ENCODE measurements at regions not wholly inside any gene's neighbourhood (a gene's known extent, or its start where the extent isn't known, plus 50 kb on each side); places are given as distances from the start of the nearest gene placed in this dataset.

DNA sequence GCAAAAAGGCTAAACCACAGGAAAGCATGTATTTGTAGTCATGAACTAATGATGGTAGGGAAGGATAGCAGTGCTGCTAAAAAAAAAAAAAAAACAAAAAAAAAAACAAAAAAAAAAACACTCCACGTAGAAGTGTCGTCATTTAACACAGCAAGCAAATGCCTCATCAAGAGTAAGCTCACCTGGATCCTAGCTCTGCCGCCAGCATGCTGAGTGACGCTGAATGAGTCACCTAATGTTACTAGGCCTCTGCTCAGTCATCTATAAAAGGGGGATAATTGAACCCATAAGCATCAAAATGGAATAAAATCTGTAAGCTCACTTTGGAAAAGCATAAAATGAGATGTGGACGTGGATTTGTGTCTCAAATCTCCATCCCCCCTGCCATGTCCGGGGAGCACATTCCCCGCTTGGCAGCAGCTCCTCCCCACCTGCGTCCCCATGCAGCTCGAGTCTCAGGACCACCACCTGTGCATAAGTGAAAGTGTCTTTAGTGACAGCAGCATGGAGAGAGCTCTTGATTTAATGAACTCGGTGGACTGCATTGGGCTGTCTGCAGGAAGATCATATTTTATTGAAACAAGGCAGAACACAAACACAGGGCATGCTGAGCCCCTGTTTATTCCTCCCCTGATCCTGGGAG is 427.5 kb downstream of the LRATD1 start:
- TF ChIP-seq, protein P1, sequence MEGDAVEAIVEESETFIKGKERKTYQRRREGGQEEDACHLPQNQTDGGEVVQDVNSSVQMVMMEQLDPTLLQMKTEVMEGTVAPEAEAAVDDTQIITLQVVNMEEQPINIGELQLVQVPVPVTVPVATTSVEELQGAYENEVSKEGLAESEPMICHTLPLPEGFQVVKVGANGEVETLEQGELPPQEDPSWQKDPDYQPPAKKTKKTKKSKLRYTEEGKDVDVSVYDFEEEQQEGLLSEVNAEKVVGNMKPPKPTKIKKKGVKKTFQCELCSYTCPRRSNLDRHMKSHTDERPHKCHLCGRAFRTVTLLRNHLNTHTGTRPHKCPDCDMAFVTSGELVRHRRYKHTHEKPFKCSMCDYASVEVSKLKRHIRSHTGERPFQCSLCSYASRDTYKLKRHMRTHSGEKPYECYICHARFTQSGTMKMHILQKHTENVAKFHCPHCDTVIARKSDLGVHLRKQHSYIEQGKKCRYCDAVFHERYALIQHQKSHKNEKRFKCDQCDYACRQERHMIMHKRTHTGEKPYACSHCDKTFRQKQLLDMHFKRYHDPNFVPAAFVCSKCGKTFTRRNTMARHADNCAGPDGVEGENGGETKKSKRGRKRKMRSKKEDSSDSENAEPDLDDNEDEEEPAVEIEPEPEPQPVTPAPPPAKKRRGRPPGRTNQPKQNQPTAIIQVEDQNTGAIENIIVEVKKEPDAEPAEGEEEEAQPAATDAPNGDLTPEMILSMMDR (IDR thresholded peaks at IDR 0.05 in 2 of 3, conservative IDR thresholded peaks at IDR 0.05 in 1 of 3; ENCODE audit: borderline replicate concordance in 1 of 3, insufficient read depth in 1 of 3, low read depth in 2 of 3, low read length in 2 of 3): no peak
- TF ChIP-seq POLR2A (IDR thresholded peaks at IDR 0.05; ENCODE audit: borderline replicate concordance, extremely low read depth, insufficient read depth, insufficient read length): no peak
- TF ChIP-seq EGR1 (IDR thresholded peaks at IDR 0.05; ENCODE audit: low read depth): no peak
- no peak for TF ChIP-seq POLR2AphosphoS5 (IDR thresholded peaks at IDR 0.05; ENCODE audit: low read depth, low read length)
- TF ChIP-seq REST (IDR thresholded peaks at IDR 0.05; ENCODE audit: low read depth): no peak
